Spleen (tissue), 11 donors: ENCODE measurements at regions not wholly inside any gene's neighbourhood (a gene's known extent, or its start where the extent isn't known, plus 50 kb on each side); places are given as distances from the start of the nearest gene placed in this dataset.

ENCODE experiments used
- DNase-seq: peaks from one replicate; pipeline ENCODE4 v3.0.0-alpha.2; 2020
- H3K27ac ChIP-seq, 8 donors: fragments of 200-600 bp; sonication (generic) in 7 of 8; 1 replicate in 4 of 8; 2 replicates in 4 of 8; pipeline versions ENCODE4 v1.5.0 to v1.8.0; 2016 to 2021; ENCODE audit warnings: inconsistent platforms in 4 of 8, mild to moderate bottlenecking in 4 of 8, moderate library complexity in 1 of 8
- H3K27me3 ChIP-seq, 7 donors: fragments of 200-600 bp; sonication (generic) in 6 of 7; replicated peaks in 1 of 7; 1 replicate in 4 of 7; 2 replicates in 3 of 7; pipeline versions ENCODE4 v1.5.0 to v1.8.0; 2016 to 2021; ENCODE audit warnings: inconsistent platforms in 3 of 7, mild to moderate bottlenecking in 1 of 7
- H3K36me3 ChIP-seq, 6 donors: fragments of 200-600 bp; sonication (generic) in 5 of 6; 1 replicate in 4 of 6; 2 replicates in 2 of 6; pipeline versions ENCODE4 v1.5.0 to v1.8.0; 2016 to 2021; ENCODE audit warnings: inconsistent platforms in 2 of 6
- H3K4me1 ChIP-seq, 6 donors: fragments of 200-600 bp; sonication (generic) in 5 of 6; 1 replicate in 3 of 6; 2 replicates in 3 of 6; pipeline versions ENCODE4 v1.5.0 to v1.8.0; 2016 to 2021; ENCODE audit warnings: inconsistent platforms in 3 of 6
- H3K4me3 ChIP-seq, 8 donors: fragments of 200-600 bp; sonication (generic) in 7 of 8; 1 replicate in 4 of 8; 2 replicates in 4 of 8; pipeline versions ENCODE4 v1.5.0 to v1.8.0; 2016 to 2021; ENCODE audit warnings: inconsistent platforms in 4 of 8, mild to moderate bottlenecking in 4 of 8, moderate library complexity in 2 of 8
- H3K9me3 ChIP-seq, 8 donors: fragments of 200-600 bp; sonication (generic) in 7 of 8; 1 replicate in 4 of 8; 2 replicates in 4 of 8; pipeline versions ENCODE4 v1.5.0 to v1.8.0; 2016 to 2021; ENCODE audit warnings: inconsistent platforms in 4 of 8
- POLR2A ChIP-seq, 3 donors: fragments of 450-650 bp; IDR thresholded peaks; one replicate each; pipeline ENCODE4 v1.5.1; 2017; ENCODE audit warnings: antibody characterized with exemption in 3 of 3, mild to moderate bottlenecking in 1 of 3
- POLR2AphosphoS5 ChIP-seq, 3 donors: sonication (generic); formaldehyde crosslinking; IDR thresholded peaks; one replicate each; pipeline ENCODE4 v1.5.1; 2017; ENCODE audit warnings: antibody characterized with exemption in 3 of 3
- WGBS, 5 donors: extraction: QIAGEN DNeasy Blood & Tissue Kit in 3 of 5; methylation state at CpG; one replicate each; pipeline versions ENCODE4 v1.1.5 to v1.1.7; 2013 to 2018; 5-methylcytosine and 5-hydroxymethylcytosine counted together
- intact Hi-C: fragments of 100-400 bp; cut with DNase I; formaldehyde crosslinking; loops from one replicate; pipeline ENCODE4 v1.15.0; 2023; ENCODE audit warnings: low total_unique reads
- TF ChIP-seq, protein P1 (sequence below), 11 experiments: fragments of 200-600 bp in 7 of 11; fragments of 450-650 bp in 4 of 11; sonication (generic) in 4 of 11; IDR thresholded peaks in 8 of 11; conservative IDR thresholded peaks in 3 of 11; 1 replicate in 7 of 11; 2 replicates in 4 of 11; pipeline versions ENCODE4 v1.4.0 to v1.8.0; 2016 to 2021; ENCODE audit warnings: antibody characterized with exemption in 11 of 11, inconsistent platforms in 4 of 11, mild to moderate bottlenecking in 1 of 11
- donor health status: healthy with polysubstance abuse.
- donor health status: DM: no; HTN: no; CAD: no; lungs with moderate emphysema.
- donor health status: DM: no; HTN: no; CAD: no.
- donor health status: Bipolar disorder and iron deficiency.
- donor health status: healthy.
- donor health status: DM: no; HTN: no; CAD: no.
- donor health status: DM: yes; HTN: yes; CAD: no.

DNA sequence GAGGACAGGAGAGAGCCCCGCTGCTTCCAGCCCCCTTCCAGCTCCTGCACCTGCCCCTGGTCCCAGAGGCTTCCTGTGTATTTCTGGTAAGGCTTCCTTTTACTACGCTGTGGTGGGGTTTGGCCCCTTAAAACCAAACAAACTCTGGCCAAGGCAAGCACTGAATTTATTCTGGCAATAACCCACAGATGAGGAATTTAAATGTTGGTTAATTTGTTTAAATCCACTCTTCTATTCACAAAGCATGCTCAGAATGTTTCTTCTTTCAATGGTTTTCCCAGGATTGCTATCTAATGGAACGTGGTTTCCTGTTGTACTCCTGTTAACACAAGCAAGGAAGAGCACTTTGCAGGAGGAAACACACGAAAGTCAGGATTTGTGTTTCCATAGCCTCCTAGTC lies 236.5 kb upstream of the FOXQ1 start:
- no peaks in the 10 kb centered on the region for H3K36me3 ChIP-seq
- H3K27ac ChIP-seq: no peak overlapping the region
- H3K9me3 ChIP-seq: no peaks in the 10 kb centered on the region
- 30 to 53% (median 36%) methylated on average over 4 of the region's 4 CpGs for WGBS, 5 donors
- H3K4me1 ChIP-seq: no peaks in the 10 kb centered on the region
- TF ChIP-seq, protein P1, sequence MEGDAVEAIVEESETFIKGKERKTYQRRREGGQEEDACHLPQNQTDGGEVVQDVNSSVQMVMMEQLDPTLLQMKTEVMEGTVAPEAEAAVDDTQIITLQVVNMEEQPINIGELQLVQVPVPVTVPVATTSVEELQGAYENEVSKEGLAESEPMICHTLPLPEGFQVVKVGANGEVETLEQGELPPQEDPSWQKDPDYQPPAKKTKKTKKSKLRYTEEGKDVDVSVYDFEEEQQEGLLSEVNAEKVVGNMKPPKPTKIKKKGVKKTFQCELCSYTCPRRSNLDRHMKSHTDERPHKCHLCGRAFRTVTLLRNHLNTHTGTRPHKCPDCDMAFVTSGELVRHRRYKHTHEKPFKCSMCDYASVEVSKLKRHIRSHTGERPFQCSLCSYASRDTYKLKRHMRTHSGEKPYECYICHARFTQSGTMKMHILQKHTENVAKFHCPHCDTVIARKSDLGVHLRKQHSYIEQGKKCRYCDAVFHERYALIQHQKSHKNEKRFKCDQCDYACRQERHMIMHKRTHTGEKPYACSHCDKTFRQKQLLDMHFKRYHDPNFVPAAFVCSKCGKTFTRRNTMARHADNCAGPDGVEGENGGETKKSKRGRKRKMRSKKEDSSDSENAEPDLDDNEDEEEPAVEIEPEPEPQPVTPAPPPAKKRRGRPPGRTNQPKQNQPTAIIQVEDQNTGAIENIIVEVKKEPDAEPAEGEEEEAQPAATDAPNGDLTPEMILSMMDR (IDR thresholded peaks at IDR 0.05 in 8 of 11, conservative IDR thresholded peaks at IDR 0.05 in 3 of 11): no peak
- TF ChIP-seq POLR2A (IDR thresholded peaks at IDR 0.05) (no peak), POLR2AphosphoS5 (IDR thresholded peaks at IDR 0.05) (no peak)
- peaks cover 0 to 24% (median 0%) of the 10 kb centered on the region in 7 donors for H3K27me3 ChIP-seq
- intact Hi-C loops: no loop called here
- no peak for DNase-seq
- no peak overlapping the region for H3K4me3 ChIP-seq

DNA sequence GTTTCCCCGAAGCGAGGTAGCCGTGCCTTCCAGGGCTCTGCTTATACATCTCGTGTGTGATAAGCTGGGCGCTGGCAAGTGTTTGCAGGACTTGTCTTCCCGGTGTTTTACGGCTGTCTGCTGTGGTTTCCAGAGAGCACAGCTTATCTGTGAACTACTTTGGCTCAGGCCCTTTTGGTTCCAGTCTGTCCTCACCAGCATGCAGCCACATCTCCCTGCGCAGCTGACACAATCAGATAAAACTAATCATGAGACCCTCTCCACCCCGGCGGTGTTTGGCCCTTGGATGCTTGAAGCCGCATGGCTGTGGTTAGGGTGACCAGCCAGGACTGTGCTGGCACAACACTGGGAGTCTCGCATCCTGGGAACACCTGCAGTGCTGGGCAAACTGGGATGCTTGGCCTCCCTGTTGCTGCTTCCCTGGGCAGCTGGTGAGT lies 241.8 kb upstream of the FOXQ1 start:
- H3K9me3 ChIP-seq: no peaks in the 10 kb centered on the region
- H3K27me3 ChIP-seq: peaks cover 0 to 28% (median 0%) of the 10 kb centered on the region in 7 donors
- H3K4me1 ChIP-seq: no peaks in the 10 kb centered on the region
- H3K4me3 ChIP-seq: no peak overlapping the region
- 27 to 41% (median 36%) methylated on average over 12 of the region's 12 CpGs for WGBS, 5 donors
- H3K36me3 ChIP-seq: no peaks in the 10 kb centered on the region
- no peak overlapping the region for H3K27ac ChIP-seq
- intact Hi-C loops: no loop called here
- TF ChIP-seq POLR2AphosphoS5 (IDR thresholded peaks at IDR 0.05) (no peak), POLR2A (IDR thresholded peaks at IDR 0.05) (no peak)
- TF ChIP-seq, protein P1 (IDR thresholded peaks at IDR 0.05 in 8 of 11, conservative IDR thresholded peaks at IDR 0.05 in 3 of 11): no peak
- no peak for DNase-seq

DNA sequence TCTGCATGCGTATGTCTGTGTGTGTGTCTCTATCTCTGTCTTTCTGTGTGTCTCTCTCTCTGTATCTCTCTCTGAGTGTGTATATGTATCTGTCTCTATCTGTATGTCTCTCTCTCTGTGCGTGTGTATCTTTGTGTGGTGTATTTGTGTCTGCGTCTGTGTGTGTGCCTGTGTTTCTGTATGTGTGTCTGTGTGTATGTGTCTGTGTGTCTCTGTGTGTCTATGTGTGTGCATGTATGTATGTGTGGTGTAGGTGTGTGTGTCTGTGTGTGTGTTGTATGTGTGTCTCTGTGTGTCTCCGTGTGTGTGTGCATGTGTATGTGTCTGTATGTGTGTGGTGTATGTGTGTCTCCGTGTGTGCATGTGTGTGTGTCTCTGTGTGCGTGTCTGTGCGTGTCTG lies 243.0 kb upstream of the FOXQ1 start:
- Histone ChIP-seq H3K9me3 (no peaks in the 10 kb centered on the region), H3K27ac (no peak overlapping the region), H3K4me1 (no peaks in the 10 kb centered on the region), H3K36me3 (no peaks in the 10 kb centered on the region), H3K4me3 (no peak overlapping the region), H3K27me3 (peaks cover 0 to 22% (median 0%) of the 10 kb centered on the region in 7 donors)
- WGBS, 5 donors: 85 to 95% (median 93%) methylated on average over 4 to 7 of the region's 7 CpGs
- intact Hi-C loops: no loop called here
- DNase-seq: no peak
- TF ChIP-seq POLR2AphosphoS5 (IDR thresholded peaks at IDR 0.05) (no peak), POLR2A (IDR thresholded peaks at IDR 0.05) (no peak)
- TF ChIP-seq, protein P1 (IDR thresholded peaks at IDR 0.05 in 8 of 11, conservative IDR thresholded peaks at IDR 0.05 in 3 of 11): no peak

DNA sequence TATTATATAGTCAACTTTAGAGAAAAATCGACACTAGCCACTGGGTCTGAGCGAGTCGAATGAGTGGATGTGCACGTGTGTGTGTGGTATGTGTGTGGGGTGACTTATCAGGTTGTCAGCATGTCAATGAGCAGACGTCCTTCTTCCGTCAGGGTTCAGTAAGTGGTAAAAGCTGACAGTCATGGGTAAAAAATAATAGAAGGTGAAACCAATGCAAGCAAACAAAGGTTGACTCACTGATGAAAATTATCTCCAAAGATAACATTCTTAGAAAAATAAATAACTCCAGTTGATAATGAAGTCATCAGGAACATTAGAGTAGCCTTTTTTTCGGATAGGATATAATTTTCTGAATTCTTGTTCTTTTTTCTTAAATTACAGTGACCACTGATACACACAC lies 243.8 kb upstream of the FOXQ1 start:
- H3K4me1 ChIP-seq: no peaks in the 10 kb centered on the region
- H3K27me3 ChIP-seq: peaks cover 0 to 22% (median 0%) of the 10 kb centered on the region in 7 donors
- H3K27ac ChIP-seq: no peak overlapping the region
- WGBS, 5 donors: 83 to 89% (median 86%) methylated on average over 7 of the region's 7 CpGs
- DNase-seq: no peak
- TF ChIP-seq POLR2AphosphoS5 (IDR thresholded peaks at IDR 0.05): no peak
- H3K4me3 ChIP-seq: no peak overlapping the region
- intact Hi-C loops: no loop called here
- no peaks in the 10 kb centered on the region for H3K9me3 ChIP-seq
- H3K36me3 ChIP-seq: no peaks in the 10 kb centered on the region

GRCh38 chr6:1067346-1067745 lies 244.6 kb upstream of the FOXQ1 start:
- H3K4me1 ChIP-seq: no peaks in the 10 kb centered on the region
- H3K27ac ChIP-seq: no peak overlapping the region
- no peaks in the 10 kb centered on the region for H3K9me3 ChIP-seq
- no peaks in the 10 kb centered on the region for H3K36me3 ChIP-seq
- no peak for DNase-seq
- no peak overlapping the region for H3K4me3 ChIP-seq
- intact Hi-C loops: no loop called here
- 52 to 70% (median 61%) methylated on average over 3 of the region's 3 CpGs for WGBS, 5 donors
- no peak for TF ChIP-seq POLR2AphosphoS5 (IDR thresholded peaks at IDR 0.05)
- TF ChIP-seq, protein P1 (IDR thresholded peaks at IDR 0.05 in 8 of 11, conservative IDR thresholded peaks at IDR 0.05 in 3 of 11): no peak
- no peak for TF ChIP-seq POLR2A (IDR thresholded peaks at IDR 0.05)
- H3K27me3 ChIP-seq: peaks cover 0 to 22% (median 0%) of the 10 kb centered on the region in 7 donors
